B cell (primary cell): ENCODE measurements at regions not wholly inside any gene's neighbourhood (a gene's known extent, or its start where the extent isn't known, plus 50 kb on each side); places are given as distances from the start of the nearest gene placed in this dataset.

Source experiments
- ATAC-seq: fragments of 200-7000 bp; cut with Tn5 transposase; one replicate; pipeline ENCODE4 v1.10.0; 2021; ENCODE audit warnings: low read depth, mild to moderate bottlenecking, moderate number of reproducible peaks, moderate library complexity
- CTCF ChIA-PET: fragments of 350-600 bp; sonication (Branson Sonifier 250); formaldehyde crosslinking; loops from one replicate; lab custom pipeline; 2021; ENCODE audit warnings: antibody characterized with exemption, inconsistent platforms; lab: Charles Lee
- POLR2A ChIA-PET: fragments of 350-600 bp; sonication (Branson Sonifier 250); formaldehyde crosslinking; loops from one replicate; lab custom pipeline; 2021; ENCODE audit warnings: antibody characterized with exemption; lab: Charles Lee
- DNase-seq: peaks from one replicate; pipeline ENCODE4 v3.0.0; 2013
- H2AFZ ChIP-seq: 2 replicates; pipeline ENCODE4 v1.6.1; 2012; ENCODE audit warnings: mild to moderate bottlenecking, low read depth, low read length; ENCODE audit not compliant: insufficient read depth, poor library complexity, severe bottlenecking
- H3K27ac ChIP-seq, 2 donors: 1 replicate in 1 of 2; 2 replicates in 1 of 2; pipeline ENCODE4 v1.5.1; 2012 to 2013; ENCODE audit warnings: low read length in 2 of 2, mild to moderate bottlenecking in 2 of 2, moderate library complexity in 1 of 2
- H3K27me3 ChIP-seq, 4 experiments: fragments of 200-600 bp in 1 of 4; sonication (generic) in 1 of 4; replicated peaks in 1 of 4; 1 replicate in 2 of 4; 2 replicates in 2 of 4; pipeline versions ENCODE4 v1.6.1 to v1.7.0; 2013 to 2016; ENCODE audit warnings: low read length in 3 of 4, mild to moderate bottlenecking in 2 of 4, mixed read lengths in 1 of 4, moderate library complexity in 1 of 4; ENCODE audit not compliant: insufficient read depth in 4 of 4, control insufficient read depth in 3 of 4; ENCODE audit errors: control extremely low read depth in 1 of 4
- H3K36me3 ChIP-seq, 2 experiments: replicated peaks in 1 of 2; 1 replicate in 1 of 2; 2 replicates in 1 of 2; pipeline versions ENCODE4 v1.6.1 to v1.7.1; 2013; ENCODE audit warnings: low read length in 1 of 2; ENCODE audit not compliant: insufficient read depth in 2 of 2, control insufficient read depth in 1 of 2; ENCODE audit errors: control extremely low read depth in 1 of 2, extremely low read depth in 1 of 2
- H3K4me1 ChIP-seq, 2 donors: fragments of 200-600 bp in 1 of 2; sonication (generic) in 1 of 2; 1 replicate in 1 of 2; 2 replicates in 1 of 2; pipeline versions ENCODE4 v1.5.1 to v1.6.1; 2013 to 2017; ENCODE audit warnings: low read length in 2 of 2; ENCODE audit not compliant: control insufficient read depth in 2 of 2, insufficient read depth in 2 of 2
- H3K4me2 ChIP-seq: replicated peaks from 2 replicates; pipeline ENCODE3; 2012; ENCODE audit warnings: mild to moderate bottlenecking, low read depth, low read length; ENCODE audit not compliant: poor library complexity, severe bottlenecking
- H3K4me3 ChIP-seq, 5 experiments: fragments of 200-600 bp in 1 of 5; sonication (generic) in 1 of 5; 1 replicate in 3 of 5; 2 replicates in 2 of 5; pipeline versions ENCODE4 v1.5.1 to v1.7.0; 2011 to 2016; ENCODE audit warnings: low read length in 4 of 5, mild to moderate bottlenecking in 4 of 5, low read depth in 2 of 5, control low read depth in 1 of 5, moderate library complexity in 1 of 5; ENCODE audit not compliant: insufficient read depth in 1 of 5; ENCODE audit errors: control extremely low read depth in 1 of 5, extremely low read depth in 1 of 5
- H3K79me2 ChIP-seq: fragments of 200-600 bp; sonication (generic); one replicate; pipeline ENCODE4 v1.6.0; 2016; ENCODE audit warnings: low read length; ENCODE audit not compliant: control insufficient read depth, insufficient read depth
- H3K9ac ChIP-seq: fragments of 200-600 bp; sonication (generic); 2 replicates; pipeline ENCODE4 v1.6.1; 2017; ENCODE audit warnings: mild to moderate bottlenecking, low read length, moderate library complexity
- H3K9me3 ChIP-seq, 3 donors: one replicate each; pipeline versions ENCODE4 v1.6.1 to v1.7.1; 2013; ENCODE audit warnings: low read length in 2 of 3; ENCODE audit not compliant: control insufficient read depth in 2 of 3, insufficient read depth in 1 of 3; ENCODE audit errors: control extremely low read depth in 1 of 3
- H4K20me1 ChIP-seq: 2 replicates; pipeline ENCODE4 v1.6.0; 2012; ENCODE audit warnings: mild to moderate bottlenecking, low read length; ENCODE audit not compliant: insufficient read depth, control insufficient read depth, poor library complexity, severe bottlenecking
- H3K27ac Mint-ChIP-seq: one replicate; pipeline ENCODE4 v1.8.0; 2021; ENCODE audit warnings: mixed read lengths
- H3K27me3 Mint-ChIP-seq: one replicate; pipeline ENCODE4 v1.8.0; 2021; ENCODE audit warnings: mixed read lengths
- H3K4me1 Mint-ChIP-seq: one replicate; pipeline ENCODE4 v1.8.0; 2021; ENCODE audit warnings: mixed read lengths
- H3K4me3 Mint-ChIP-seq: one replicate; pipeline ENCODE4 v1.8.0; 2021; ENCODE audit warnings: mixed read lengths
- H3K9me3 Mint-ChIP-seq: one replicate; pipeline ENCODE4 v1.8.0; 2022; ENCODE audit warnings: mixed read lengths; ENCODE audit not compliant: insufficient read depth
- EZH2 ChIP-seq: IDR thresholded peaks from 2 replicates; pipeline ENCODE4 v1.6.1; 2012; ENCODE audit warnings: borderline replicate concordance, low read depth, mild to moderate bottlenecking, moderate library complexity, low read length; ENCODE audit not compliant: insufficient read depth, poor library complexity, severe bottlenecking
- WGBS: methylation state at CpG from one replicate; pipeline ENCODE4 v1.1.5; 2013; ENCODE audit warnings: missing lambda C conversion rate; ENCODE audit not compliant: insufficient coverage; 5-methylcytosine and 5-hydroxymethylcytosine counted together
- intact Hi-C: fragments of 100-400 bp; cut with micrococcal nuclease; formaldehyde crosslinking; loops from one replicate; pipeline ENCODE4 v1.10.0; 2022
- TF ChIP-seq, protein P1 (sequence below): fragments of 200-600 bp; IDR thresholded peaks from one replicate; pipeline ENCODE4 v1.8.0; 2022; ENCODE audit warnings: antibody characterized with exemption, mild to moderate bottlenecking

- Histone ChIP-seq H3K9me3 (no peaks in the 10 kb centered on the region), H3K36me3 (no peaks in the 10 kb centered on the region), H3K9ac (no peak overlapping the region), H3K4me1 (no peaks in the 10 kb centered on the region), H3K27me3 (peaks cover 0 to 8% (median 0%) of the 10 kb centered on the region in 4 experiments), H3K4me3 (no peak overlapping the region), H3K27ac (no peak overlapping the region), H3K79me2 (no peaks in the 10 kb centered on the region), H3K4me2 (no peak overlapping the region), H2AFZ (no peak overlapping the region), H4K20me1 (no peaks in the 10 kb centered on the region)
- POLR2A ChIA-PET: no interaction called here
- no peak overlapping the region for H3K27ac Mint-ChIP-seq
- ATAC-seq (no peak), DNase-seq (no peak)
- no peaks in the 10 kb centered on the region for H3K4me1 Mint-ChIP-seq
- peaks cover 25% of the 10 kb centered on the region for H3K27me3 Mint-ChIP-seq
- no peak overlapping the region for H3K4me3 Mint-ChIP-seq
- intact Hi-C loops: no loop called here
- CTCF ChIA-PET: no interaction called here
- WGBS: no CpG with 5 or more reads among the region's 1 CpG
- TF ChIP-seq, protein P1, sequence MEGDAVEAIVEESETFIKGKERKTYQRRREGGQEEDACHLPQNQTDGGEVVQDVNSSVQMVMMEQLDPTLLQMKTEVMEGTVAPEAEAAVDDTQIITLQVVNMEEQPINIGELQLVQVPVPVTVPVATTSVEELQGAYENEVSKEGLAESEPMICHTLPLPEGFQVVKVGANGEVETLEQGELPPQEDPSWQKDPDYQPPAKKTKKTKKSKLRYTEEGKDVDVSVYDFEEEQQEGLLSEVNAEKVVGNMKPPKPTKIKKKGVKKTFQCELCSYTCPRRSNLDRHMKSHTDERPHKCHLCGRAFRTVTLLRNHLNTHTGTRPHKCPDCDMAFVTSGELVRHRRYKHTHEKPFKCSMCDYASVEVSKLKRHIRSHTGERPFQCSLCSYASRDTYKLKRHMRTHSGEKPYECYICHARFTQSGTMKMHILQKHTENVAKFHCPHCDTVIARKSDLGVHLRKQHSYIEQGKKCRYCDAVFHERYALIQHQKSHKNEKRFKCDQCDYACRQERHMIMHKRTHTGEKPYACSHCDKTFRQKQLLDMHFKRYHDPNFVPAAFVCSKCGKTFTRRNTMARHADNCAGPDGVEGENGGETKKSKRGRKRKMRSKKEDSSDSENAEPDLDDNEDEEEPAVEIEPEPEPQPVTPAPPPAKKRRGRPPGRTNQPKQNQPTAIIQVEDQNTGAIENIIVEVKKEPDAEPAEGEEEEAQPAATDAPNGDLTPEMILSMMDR: no peak
- no peak for TF ChIP-seq EZH2
- no peaks in the 10 kb centered on the region for H3K9me3 Mint-ChIP-seq
Measured at GRCh38 chr6:16949716-16950115, 152.1 kb upstream of the STMND1 start.

- Mint-ChIP-seq H3K4me1 (no peaks in the 10 kb centered on the region), H3K27me3 (peaks cover 25% of the 10 kb centered on the region), H3K9me3 (no peaks in the 10 kb centered on the region), H3K4me3 (no peak overlapping the region), H3K27ac (no peak overlapping the region)
- H3K9me3 ChIP-seq: no peaks in the 10 kb centered on the region
- H3K36me3 ChIP-seq: no peaks in the 10 kb centered on the region
- peaks cover 0 to 8% (median 0%) of the 10 kb centered on the region in 4 experiments for H3K27me3 ChIP-seq
- DNase-seq: no peak
- no peak overlapping the region for H3K4me2 ChIP-seq
- ChIA-PET CTCF (no interaction called here), POLR2A (no interaction called here)
- no peak overlapping the region for H3K4me3 ChIP-seq
- H2AFZ ChIP-seq: no peak overlapping the region
- H3K4me1 ChIP-seq: no peaks in the 10 kb centered on the region
- no peak for ATAC-seq
- H3K79me2 ChIP-seq: no peaks in the 10 kb centered on the region
- TF ChIP-seq, protein P1: no peak
- TF ChIP-seq EZH2: no peak
- no peak overlapping the region for H3K9ac ChIP-seq
- intact Hi-C loops: no loop called here
- WGBS: no CpG with 5 or more reads among the region's 2 CpGs
- no peaks in the 10 kb centered on the region for H4K20me1 ChIP-seq
- no peak overlapping the region for H3K27ac ChIP-seq
Measured at GRCh38 chr6:16948396-16948795, 153.5 kb upstream of the STMND1 start.
